Esophagus squamous epithelium (tissue), 5 donors: ENCODE measurements at regions not wholly inside any gene's neighbourhood (a gene's known extent, or its start where the extent isn't known, plus 50 kb on each side); places are given as distances from the start of the nearest gene placed in this dataset.

Source experiments
- DNase-seq: peaks from one replicate; lab custom pipeline; 2025; lab: John Stamatoyannopoulos, UW
- H3K27ac ChIP-seq, 4 donors: fragments of 200-600 bp; sonication (generic); one replicate each; pipeline ENCODE4 v1.5.1; 2016 to 2019; ENCODE audit warnings: mild to moderate bottlenecking in 1 of 4
- H3K27me3 ChIP-seq, 4 donors: fragments of 200-600 bp; sonication (generic); 1 replicate in 3 of 4; 2 replicates in 1 of 4; pipeline versions ENCODE4 v1.5.1 to v1.6.0; 2017 to 2021; ENCODE audit warnings: antibody characterized with exemption in 1 of 4
- H3K36me3 ChIP-seq, 3 donors: fragments of 200-600 bp; sonication (generic); one replicate each; pipeline ENCODE4 v1.5.1; 2016 to 2019
- H3K4me1 ChIP-seq, 3 donors: fragments of 200-600 bp; sonication (generic); one replicate each; pipeline ENCODE4 v1.5.1; 2017 to 2019
- H3K4me3 ChIP-seq, 4 donors: fragments of 200-600 bp; sonication (generic); 1 replicate in 3 of 4; 2 replicates in 1 of 4; pipeline ENCODE4 v1.5.1; 2016 to 2019; ENCODE audit warnings: mild to moderate bottlenecking in 2 of 4, moderate library complexity in 1 of 4
- H3K9me3 ChIP-seq, 3 donors: fragments of 200-600 bp; sonication (generic); one replicate each; pipeline ENCODE4 v1.5.1; 2016 to 2019
- POLR2A ChIP-seq, 4 donors: fragments of 450-650 bp; IDR thresholded peaks; one replicate each; pipeline ENCODE4 v1.6.1; 2017; ENCODE audit warnings: antibody characterized with exemption in 4 of 4, mild to moderate bottlenecking in 4 of 4, moderate library complexity in 3 of 4
- WGBS, 2 donors: methylation state at CpG; one replicate each; pipeline ENCODE4 v1.1.5; 2018; 5-methylcytosine and 5-hydroxymethylcytosine counted together
- intact Hi-C: fragments of 100-400 bp; cut with DNase I; formaldehyde crosslinking; loops from one replicate; pipeline ENCODE4 v1.15.0; 2022
- TF ChIP-seq, protein P1 (sequence below), 6 experiments: fragments of 450-650 bp in 4 of 6; fragments of 200-600 bp in 2 of 6; sonication (generic) in 2 of 6; IDR thresholded peaks; one replicate each; pipeline ENCODE4 v1.5.1; 2016 to 2019; ENCODE audit warnings: antibody characterized with exemption in 6 of 6, mild to moderate bottlenecking in 4 of 6, moderate library complexity in 4 of 6
- donor health status: DM: yes; HTN: yes; CAD: no.

DNA sequence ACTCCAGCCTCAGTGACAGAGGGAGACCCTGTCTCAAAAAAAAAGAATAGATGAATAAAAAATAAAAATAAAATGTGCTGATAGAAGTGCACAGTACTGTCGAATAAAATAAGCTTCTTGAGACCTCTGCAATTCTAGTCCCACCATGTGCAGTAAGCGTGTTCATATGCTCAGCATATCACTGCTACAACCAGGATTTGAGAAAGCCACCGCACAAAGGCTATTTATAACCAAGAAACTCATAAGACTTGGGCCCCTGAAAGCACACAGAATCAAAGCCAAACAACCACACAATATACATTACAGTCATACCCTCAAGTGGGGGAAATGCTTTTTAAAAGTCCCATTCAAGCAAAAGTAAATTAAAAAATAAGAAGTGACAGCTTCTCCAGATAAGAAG, 56.5 kb upstream of the FXR1 start:
- DNase-seq, result no peak
- no peak overlapping the region for H3K27ac ChIP-seq
- no peaks in the 10 kb centered on the region for H3K9me3 ChIP-seq
- intact Hi-C loops, result no loop called here
- H3K27me3 ChIP-seq, result no peaks in the 10 kb centered on the region
- no peaks in the 10 kb centered on the region for H3K4me1 ChIP-seq
- 65 to 74% methylated on average over 3 of the region's 3 CpGs for WGBS, 2 donors
- H3K36me3 ChIP-seq, result no peaks in the 10 kb centered on the region
- TF ChIP-seq POLR2A (IDR thresholded peaks at IDR 0.05), result no peak
- TF ChIP-seq, protein P1, sequence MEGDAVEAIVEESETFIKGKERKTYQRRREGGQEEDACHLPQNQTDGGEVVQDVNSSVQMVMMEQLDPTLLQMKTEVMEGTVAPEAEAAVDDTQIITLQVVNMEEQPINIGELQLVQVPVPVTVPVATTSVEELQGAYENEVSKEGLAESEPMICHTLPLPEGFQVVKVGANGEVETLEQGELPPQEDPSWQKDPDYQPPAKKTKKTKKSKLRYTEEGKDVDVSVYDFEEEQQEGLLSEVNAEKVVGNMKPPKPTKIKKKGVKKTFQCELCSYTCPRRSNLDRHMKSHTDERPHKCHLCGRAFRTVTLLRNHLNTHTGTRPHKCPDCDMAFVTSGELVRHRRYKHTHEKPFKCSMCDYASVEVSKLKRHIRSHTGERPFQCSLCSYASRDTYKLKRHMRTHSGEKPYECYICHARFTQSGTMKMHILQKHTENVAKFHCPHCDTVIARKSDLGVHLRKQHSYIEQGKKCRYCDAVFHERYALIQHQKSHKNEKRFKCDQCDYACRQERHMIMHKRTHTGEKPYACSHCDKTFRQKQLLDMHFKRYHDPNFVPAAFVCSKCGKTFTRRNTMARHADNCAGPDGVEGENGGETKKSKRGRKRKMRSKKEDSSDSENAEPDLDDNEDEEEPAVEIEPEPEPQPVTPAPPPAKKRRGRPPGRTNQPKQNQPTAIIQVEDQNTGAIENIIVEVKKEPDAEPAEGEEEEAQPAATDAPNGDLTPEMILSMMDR (IDR thresholded peaks at IDR 0.05), result no peak
- no peak overlapping the region for H3K4me3 ChIP-seq

DNA sequence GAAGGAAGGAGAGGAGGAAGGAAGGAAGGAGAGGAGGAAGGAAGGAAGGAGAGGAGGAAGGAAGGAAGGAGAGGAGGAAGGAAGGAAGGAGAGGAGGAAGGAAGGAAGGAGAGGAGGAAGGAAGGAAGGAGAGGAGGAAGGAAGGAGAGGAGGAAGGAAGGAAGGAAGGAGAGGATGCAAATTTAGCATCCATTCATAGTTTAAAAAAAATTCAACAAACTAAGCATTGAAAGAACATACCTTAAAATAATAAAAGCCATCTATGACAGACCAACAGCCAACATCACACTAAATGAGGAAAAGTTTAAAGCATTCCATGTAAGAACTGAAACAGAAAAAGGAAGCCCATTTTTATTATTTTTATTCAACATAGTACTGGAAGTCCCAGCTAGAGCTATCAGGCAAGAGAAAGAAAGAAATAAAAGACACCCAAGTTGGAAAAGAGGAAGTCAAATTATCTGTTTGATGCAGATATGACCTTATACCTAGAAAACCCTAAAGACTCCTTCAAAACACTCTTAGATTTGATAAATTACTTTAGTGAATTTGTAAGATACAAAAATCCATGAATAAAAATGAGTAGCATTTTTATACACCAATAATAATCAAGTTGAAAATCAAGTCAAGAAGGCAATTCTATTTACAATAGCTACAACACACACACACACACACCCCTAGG, 52.2 kb upstream of the FXR1 start:
- Histone ChIP-seq H3K27ac (no peak overlapping the region), H3K27me3 (no peaks in the 10 kb centered on the region), H3K4me1 (no peaks in the 10 kb centered on the region), H3K36me3 (no peaks in the 10 kb centered on the region), H3K9me3 (no peaks in the 10 kb centered on the region), H3K4me3 (no peak overlapping the region)
- intact Hi-C loops, result no loop called here
- DNase-seq, result no peak
- TF ChIP-seq, protein P1 (IDR thresholded peaks at IDR 0.05), result no peak
- no peak for TF ChIP-seq POLR2A (IDR thresholded peaks at IDR 0.05)
